GM12891 (cell line): ENCODE measurements at regions not wholly inside any gene's neighbourhood (a gene's known extent, or its start where the extent isn't known, plus 50 kb on each side); places are given as distances from the start of the nearest gene placed in this dataset.

Experiments used
- DNase-seq: peaks from one replicate; pipeline ENCODE4 v3.0.0; 2011; ENCODE audit warnings: low spot score; ENCODE audit not compliant: insufficient read length
- FAIRE-seq: peaks from 2 replicates; lab custom pipeline; 2011; peaks lifted over from hg19 to GRCh38; lab: Jason Lieb, UNC
- PAX5 ChIP-seq: IDR thresholded peaks from 2 replicates; pipeline ENCODE4 v1.6.1; 2011; ENCODE audit warnings: low read length, moderate library complexity, mild to moderate bottlenecking; ENCODE audit not compliant: insufficient read depth, severe bottlenecking
- POLR2A ChIP-seq: IDR thresholded peaks from 2 replicates; pipeline ENCODE4 v1.6.1; 2011; ENCODE audit warnings: low read depth, low read length, control low read depth
- POLR2AphosphoS5 ChIP-seq: IDR thresholded peaks from 2 replicates; pipeline ENCODE4 v1.6.1; 2011; ENCODE audit warnings: low read depth, low read length, control low read depth
- POU2F2 ChIP-seq: IDR thresholded peaks from 2 replicates; pipeline ENCODE4 v1.6.1; 2011; ENCODE audit warnings: low read depth, mild to moderate bottlenecking, control low read depth, low read length, moderate library complexity
- SPI1 ChIP-seq: IDR thresholded peaks from 2 replicates; pipeline ENCODE4 v1.6.1; 2011; ENCODE audit warnings: low read depth, low read length, control low read depth
- TAF1 ChIP-seq: IDR thresholded peaks from 2 replicates; pipeline ENCODE4 v1.6.1; 2011; ENCODE audit warnings: low read depth, low read length, control low read depth

DNA sequence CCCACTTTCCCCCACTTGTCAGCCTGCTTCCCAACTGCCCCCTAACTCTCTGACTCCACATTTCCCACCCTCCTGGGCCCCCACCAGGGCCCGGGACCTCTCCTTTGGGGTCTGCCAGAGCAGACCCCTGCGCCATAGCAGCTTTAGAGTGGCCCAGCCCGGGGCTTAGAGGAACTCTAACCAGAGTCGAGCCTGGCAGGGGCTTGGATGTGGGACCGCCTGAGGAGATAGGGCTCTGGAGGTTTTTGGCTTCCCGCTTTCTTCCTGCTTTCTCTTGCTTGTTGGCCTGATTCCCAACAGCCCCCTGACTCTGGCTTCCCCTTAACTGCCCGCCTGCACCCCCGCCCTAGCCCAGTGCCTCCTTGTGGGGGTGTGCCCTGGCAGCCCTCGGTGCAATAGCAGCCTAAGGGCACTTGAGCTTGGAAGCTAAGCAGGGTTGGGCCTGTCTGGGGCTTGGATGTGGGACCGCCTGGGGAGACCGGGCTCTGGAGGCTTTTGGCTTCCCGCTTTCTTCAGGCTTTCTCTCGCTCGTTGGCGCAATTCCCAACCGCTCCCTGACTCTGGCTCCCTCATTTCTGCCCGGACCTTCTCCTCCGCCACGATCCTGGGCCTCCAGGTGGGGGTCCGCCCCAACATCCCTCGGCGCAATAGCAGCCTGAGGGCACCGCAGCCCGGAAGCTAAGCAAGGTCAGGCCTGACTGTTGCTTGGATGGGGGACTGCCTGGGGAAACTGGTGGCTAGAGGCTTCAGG is 2292.0 kb downstream of the TP53TG3F start:
- DNase-seq: no peak
- no peak for FAIRE-seq
- TF ChIP-seq POLR2AphosphoS5 (no peak), POU2F2 (no peak), PAX5 (no peak), TAF1 (no peak), SPI1 (no peak), POLR2A (no peak)

DNA sequence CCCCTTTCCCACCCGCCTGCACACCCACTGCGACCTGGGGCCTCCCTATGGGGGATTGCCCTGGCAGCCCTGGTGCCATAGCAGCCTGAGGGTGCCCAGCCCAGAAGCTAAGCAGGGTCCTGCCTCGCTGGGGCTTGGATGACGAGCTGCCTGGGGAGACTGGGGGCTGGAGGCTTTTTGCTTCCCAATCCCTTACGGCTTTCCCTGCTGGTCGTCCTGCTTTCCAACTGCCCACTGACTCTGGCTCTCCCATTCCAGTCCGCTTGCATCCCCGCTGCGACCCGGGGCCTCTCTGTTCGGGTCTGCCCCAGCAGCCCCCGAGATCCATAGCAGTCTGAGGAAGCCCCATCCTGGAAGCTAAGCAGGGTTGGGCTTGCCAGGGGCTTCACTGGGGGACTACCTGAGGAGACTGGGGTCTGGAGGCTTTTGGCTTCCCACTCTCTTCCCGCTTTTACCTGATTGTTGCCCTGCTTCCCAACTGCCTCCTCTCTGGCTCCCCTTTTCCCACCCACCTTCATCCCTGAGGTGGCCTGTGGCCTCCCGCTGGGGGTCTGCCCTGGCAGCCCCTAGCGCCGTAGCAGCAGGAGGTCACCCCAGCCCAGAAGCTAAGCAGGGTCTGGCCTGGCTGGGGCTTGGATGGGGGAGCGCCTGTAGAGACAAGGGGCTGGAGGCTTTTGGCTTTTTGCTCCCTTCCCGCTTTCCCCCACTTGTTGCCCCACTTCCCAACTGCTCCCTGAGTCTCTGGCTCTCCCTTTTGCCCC is 2292.8 kb downstream of the TP53TG3F start:
- DNase-seq (no peak), FAIRE-seq (no peak)
- TF ChIP-seq POU2F2 (no peak), POLR2AphosphoS5 (no peak), SPI1 (no peak), TAF1 (no peak), PAX5 (no peak), POLR2A (no peak)

DNA sequence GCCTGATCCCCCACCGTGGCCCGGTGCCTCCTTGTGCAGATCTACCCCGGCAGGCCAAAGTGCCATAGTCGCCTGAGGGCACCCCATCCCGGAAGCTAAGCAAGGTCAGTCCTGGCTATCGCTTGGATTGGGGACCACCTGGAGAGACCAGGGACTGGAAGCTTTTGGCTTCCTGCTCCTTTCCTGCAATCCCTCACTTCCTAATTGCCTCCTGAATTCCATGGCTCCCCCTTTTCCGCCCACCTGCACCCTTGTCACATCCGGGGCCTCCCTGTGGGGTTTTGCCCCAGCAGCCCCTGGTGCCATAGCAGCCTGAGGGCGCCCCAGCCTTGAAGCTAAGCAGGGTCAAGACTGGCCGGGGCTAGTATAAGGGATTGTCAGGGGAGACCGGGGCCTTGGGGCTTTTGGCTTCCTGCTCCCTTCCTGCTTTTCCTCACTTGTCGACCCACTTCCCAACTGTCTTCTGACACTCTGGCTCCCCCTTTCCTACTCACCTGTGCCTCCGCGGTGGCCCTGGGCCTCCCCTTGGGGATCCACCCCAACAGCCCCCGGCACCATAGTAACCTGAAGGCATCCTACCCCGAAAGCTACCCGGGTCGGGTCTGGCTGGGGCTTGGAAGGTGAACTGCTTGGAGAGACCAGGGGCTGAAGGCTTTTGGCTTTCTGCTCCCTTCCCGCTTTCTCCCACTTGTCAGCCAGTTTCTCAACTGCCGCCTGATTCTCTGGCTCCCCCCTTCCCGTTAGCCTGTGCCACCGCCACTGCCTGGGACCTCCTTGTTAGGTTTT is 2293.6 kb downstream of the TP53TG3F start:
- FAIRE-seq (no peak), DNase-seq (no peak)
- TF ChIP-seq POU2F2: no peak
- TF ChIP-seq TAF1: no peak
- TF ChIP-seq POLR2AphosphoS5: no peak
- TF ChIP-seq PAX5: no peak
- TF ChIP-seq POLR2A: no peak
- no peak for TF ChIP-seq SPI1

DNA sequence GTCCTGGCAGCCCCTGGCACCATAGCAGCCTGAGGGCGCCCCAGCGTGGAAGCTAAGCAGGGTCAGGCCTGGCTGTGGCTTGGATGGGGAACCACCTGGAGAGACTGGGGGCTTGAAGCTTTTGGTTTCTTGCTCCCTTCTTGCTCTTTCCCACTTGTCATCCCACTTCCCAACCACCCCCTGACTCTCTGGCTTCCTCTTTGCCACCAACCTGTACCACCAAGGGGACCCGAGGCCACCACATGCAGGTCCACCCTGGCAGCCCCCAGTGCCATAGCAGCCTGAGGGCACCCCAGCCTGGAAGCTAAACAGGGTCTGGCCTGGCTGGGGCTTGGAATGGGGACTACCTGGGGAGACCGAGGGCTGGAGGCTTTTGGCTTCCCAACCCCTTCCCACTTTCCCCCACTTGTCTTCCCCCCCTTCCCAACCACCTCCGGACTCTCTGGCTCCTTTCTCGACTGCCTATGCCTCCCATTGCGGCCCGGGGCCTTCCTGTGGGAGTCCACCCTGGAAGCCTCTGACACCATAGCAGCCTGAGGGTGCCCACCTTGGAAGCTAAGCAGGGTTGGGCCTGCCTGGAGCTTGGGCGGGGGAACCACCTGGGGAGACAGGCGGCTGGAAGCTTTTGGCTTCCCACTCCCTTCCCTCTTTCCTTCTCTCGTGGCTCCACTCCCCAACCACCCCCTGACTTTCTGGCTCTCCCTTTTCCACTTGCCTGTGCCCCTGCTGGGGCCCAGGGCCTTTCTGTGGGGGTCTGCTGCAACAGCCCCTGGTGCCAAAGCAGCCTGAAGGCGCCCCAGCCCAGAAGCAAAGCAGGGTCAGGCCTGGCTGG is 2294.4 kb downstream of the TP53TG3F start:
- DNase-seq (no peak), FAIRE-seq (no peak)
- no peak for TF ChIP-seq POLR2A
- TF ChIP-seq PAX5: no peak
- TF ChIP-seq POU2F2: no peak
- no peak for TF ChIP-seq TAF1
- no peak for TF ChIP-seq SPI1
- TF ChIP-seq POLR2AphosphoS5: no peak

DNA sequence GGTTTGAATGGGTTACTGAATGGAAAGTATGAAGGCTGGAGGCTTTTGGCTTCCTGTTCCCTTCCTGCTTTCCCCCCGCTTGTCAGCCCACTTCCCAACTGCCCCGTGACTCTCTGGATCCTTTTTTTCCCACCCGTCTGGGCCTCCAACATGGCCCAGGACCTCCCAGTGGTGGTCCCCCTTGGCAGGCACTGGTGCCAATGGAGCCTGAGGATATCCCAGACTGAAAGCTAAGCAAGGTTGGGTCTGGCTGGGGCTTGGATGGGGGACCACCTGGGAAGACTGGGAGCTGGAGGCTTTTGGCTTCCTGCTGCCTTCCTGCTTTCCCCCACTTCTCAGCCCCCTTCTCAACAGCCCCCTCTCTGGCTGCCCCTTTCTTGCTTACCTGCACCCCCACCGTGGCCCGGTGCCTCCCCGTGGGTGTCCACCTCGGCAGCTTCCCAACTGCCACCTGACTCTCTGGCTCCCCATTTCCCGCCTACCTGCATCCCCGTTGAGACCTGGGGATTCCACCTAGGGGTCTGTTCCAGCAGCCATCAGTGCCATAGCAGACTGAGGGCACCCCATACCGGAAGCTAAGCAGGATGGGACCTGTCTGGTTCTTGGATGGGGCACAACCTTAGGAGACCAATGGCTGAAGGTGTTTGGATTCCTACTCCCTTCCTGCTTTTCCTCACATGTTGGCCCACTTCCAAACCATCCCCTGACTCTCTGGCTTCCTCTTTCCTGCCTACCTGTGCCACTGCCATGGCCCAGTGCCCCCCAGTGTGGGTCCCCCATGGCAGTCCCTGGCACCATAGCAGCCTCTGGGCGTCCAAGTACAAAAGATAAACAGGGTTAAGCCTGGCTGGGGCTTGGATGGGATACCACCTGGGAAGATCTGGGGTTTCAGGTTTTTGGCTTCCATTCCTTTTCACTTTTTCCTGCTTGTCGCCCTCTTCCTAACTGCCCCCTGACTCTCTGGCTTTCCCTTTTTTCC is 2295.3 kb downstream of the TP53TG3F start:
- DNase-seq (no peak), FAIRE-seq (no peak)
- no peak for TF ChIP-seq POLR2AphosphoS5
- TF ChIP-seq POU2F2: no peak
- TF ChIP-seq POLR2A: no peak
- no peak for TF ChIP-seq SPI1
- no peak for TF ChIP-seq PAX5
- TF ChIP-seq TAF1: no peak

DNA sequence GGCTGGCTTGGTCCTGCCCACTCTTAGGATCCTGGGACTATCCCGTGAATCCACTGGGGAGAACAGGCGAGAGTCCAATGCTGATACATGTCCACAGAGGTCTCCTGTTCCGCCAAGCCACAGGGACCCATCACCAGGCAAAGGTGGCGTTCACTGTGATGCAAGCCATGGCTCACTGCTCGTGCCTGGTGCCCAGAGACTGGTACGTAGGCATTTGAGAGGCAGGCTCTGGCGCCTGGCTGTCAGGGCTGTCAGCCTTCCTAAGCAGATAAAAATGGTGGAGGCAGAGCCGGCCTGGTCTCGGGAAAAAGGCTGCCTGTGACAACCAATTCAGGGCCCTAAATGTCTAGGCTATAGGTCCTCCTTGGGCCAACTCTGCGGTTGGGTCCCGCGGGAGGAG is 2329.0 kb downstream of the TP53TG3F start:
- FAIRE-seq (no peak), DNase-seq (no peak)
- TF ChIP-seq PAX5 (no peak), POU2F2 (no peak), TAF1 (no peak), SPI1 (no peak), POLR2AphosphoS5 (no peak), POLR2A (no peak)

DNA sequence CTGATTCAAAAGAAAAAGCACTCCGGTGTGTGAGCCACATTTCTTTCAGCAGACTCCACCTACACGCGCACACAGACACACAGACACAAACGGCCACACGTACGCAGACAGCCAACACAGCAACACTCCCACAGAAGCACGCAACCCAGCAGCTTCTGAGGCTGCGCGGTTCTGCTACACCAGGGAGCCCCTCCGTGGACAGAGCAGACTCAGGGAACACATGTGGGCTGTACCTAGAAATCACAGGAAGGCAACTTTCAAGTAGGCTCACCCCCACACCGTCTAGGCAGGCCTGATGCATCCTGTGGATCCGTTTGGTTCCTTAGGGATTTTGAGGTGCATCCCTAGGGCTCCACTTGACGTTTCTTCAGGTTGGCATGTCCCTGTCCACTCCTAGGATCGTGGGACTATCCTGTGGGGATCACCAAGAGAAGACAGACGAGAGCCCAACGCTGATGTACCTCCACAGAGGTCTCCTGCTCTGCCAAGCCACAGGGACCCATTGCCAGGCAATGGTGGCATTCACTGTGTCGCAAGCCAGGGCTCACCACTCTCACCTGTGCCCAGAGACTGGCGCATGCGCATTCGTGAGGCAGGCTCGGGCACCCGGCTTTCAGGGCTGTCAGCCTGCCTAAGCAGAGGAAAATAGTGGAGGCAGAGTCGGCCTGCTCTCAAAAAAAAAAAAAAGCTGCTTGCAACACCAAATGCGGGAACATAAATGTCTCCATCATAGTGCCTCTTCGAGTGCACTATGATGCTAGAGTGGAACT is 2333.3 kb downstream of the TP53TG3F start:
- no peak for DNase-seq
- TF ChIP-seq POLR2AphosphoS5: no peak
- TF ChIP-seq PAX5: no peak
- TF ChIP-seq SPI1: no peak
- TF ChIP-seq POLR2A: no peak
- FAIRE-seq: no peak
